D721Med (cell line): ENCODE measurements at regions not wholly inside any gene's neighbourhood (a gene's known extent, or its start where the extent isn't known, plus 50 kb on each side); places are given as distances from the start of the nearest gene placed in this dataset.

Experiments used
- DNase-seq: peaks from one replicate; pipeline ENCODE4 v3.0.0; 2011; ENCODE audit warnings: low spot score; ENCODE audit not compliant: insufficient read length
- FAIRE-seq: peaks from 2 replicates; lab custom pipeline; 2011; peaks lifted over from hg19 to GRCh38; lab: Jason Lieb, UNC
- TF ChIP-seq, protein P1 (sequence below): IDR thresholded peaks from 2 replicates; pipeline ENCODE4 v1.5.1; 2012; ENCODE audit warnings: mild to moderate bottlenecking, control low read depth; ENCODE audit not compliant: insufficient read depth; ENCODE audit errors: missing control alignments

DNA sequence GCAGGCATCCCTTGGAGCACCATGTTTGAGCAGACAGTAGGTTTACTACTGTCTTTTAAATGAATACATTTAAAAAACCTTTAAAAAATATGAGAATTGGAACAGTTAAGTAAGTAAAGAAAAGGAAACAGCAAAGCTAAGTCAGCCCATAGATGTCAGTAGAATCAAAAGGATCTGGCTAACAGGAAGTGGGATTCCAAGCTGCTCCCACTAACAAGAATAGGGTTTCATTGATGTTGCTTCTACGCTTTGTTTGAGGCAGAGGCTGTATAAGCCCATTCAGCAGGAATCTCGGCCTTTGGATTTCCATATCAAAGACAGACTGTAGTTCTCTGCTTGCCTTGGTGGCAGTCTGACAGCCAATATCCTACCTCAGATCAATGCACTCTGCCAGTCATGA is 122.9 kb upstream of the ELAC2 start:
- DNase-seq = no peak
- no peak for FAIRE-seq
- TF ChIP-seq, protein P1, sequence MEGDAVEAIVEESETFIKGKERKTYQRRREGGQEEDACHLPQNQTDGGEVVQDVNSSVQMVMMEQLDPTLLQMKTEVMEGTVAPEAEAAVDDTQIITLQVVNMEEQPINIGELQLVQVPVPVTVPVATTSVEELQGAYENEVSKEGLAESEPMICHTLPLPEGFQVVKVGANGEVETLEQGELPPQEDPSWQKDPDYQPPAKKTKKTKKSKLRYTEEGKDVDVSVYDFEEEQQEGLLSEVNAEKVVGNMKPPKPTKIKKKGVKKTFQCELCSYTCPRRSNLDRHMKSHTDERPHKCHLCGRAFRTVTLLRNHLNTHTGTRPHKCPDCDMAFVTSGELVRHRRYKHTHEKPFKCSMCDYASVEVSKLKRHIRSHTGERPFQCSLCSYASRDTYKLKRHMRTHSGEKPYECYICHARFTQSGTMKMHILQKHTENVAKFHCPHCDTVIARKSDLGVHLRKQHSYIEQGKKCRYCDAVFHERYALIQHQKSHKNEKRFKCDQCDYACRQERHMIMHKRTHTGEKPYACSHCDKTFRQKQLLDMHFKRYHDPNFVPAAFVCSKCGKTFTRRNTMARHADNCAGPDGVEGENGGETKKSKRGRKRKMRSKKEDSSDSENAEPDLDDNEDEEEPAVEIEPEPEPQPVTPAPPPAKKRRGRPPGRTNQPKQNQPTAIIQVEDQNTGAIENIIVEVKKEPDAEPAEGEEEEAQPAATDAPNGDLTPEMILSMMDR = no peak

DNA sequence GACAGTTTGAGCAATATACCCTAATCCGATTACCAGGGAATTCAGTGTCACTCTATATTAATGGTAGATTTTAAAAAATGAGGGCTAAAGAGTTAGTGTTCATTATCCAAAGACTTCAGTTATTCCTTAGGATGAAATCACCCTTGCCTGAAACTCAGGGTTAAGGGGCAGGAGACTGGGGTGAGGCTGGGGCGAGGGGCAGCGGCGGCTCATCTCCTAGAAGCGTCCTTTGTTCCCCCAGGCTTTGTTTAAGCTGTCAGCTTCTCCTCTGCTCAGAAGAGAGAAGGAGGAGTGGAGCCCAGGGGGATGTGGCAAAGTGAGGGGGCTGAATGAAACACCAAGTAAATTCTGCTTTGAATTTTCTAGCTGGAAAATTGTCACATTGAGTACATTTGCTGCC is 117.7 kb upstream of the ELAC2 start:
- no peak for FAIRE-seq

DNA sequence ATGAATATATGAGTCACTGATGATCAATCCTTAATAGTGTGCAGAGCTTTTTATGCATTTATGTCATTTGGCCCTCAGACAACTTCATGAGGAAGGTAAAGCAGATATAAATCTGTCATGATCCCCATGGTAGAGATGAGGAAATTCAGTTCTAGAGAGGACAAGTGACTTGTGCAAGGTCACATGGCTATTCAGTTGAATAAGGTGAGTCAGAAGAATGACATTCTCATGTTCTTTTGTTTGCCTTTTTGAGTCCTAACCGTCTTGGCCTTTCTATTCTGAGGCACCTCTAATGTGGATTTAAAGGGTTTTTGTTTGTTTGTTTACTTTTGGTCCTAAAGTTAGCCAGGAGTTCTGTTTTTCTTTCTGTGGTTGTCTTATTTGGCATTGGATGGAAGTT is 116.2 kb upstream of the ELAC2 start:
- DNase-seq (no peak), FAIRE-seq (no peak)
- TF ChIP-seq, protein P1 = no peak

More for the DNA sequence above, 117.7 kb upstream of the ELAC2 start:
- TF ChIP-seq, protein P1 = no peak
- DNase-seq = no peak

DNA sequence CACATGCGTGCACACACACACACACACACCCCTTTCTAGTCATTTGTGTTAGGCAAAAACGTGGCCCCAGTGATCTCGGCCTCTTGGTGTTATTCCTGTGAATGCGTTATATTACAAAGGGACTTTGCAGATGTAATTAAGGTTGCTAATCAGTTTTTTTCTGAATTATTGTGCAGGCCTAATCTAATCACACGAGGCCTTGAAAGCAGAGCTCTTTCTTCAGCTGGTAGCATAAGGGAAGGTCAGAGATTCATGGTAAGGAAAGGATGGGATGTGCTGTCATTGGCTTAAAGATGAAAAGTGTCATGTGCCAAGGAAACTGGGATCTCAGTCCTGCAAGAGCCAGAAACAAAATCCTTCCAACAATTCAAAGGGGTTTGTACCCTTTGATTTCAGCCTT is 113.4 kb upstream of the ELAC2 start:
- DNase-seq (no peak), FAIRE-seq (no peak)
- TF ChIP-seq, protein P1 = no peak

DNA sequence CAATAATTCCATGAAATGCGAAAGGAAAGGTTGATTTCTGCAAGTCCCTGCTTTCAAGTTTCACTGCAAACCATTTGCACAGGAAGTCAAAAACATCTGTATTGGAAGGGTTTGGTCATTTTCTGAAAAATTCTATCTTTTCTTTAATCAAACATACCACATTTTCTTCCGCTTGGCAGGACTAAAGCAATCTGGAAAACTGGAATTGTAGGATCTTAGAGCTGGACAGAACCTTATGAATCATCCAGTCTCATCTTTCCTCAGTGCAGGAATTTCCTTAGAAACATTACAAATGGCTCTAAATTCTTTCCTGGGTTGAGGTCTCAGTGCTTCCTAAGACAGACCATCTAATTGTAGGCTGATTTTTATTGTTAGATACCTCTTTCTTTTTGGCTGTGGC is 111.5 kb upstream of the ELAC2 start:
- TF ChIP-seq, protein P1 = no peak
- DNase-seq = no peak
- FAIRE-seq = no peak

DNA sequence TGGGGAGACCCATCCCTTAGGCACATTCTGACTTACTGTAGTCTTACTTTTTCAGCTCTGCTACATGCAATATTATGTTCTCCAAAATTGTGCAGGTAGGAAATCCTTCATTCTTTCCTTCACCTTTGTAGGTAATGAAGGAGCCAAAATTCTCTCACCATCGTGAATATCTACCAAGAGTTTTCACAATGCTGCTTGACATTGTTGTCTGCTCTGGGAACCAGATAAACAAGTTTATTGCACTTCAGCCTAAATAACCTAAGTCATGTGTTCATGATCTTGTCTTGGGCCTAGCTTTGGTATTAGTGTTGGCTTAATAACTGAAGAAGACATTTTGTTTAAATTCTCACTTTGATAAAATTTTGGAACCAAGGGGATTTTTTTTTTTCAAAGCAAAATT is 110.8 kb upstream of the ELAC2 start:
- FAIRE-seq = no peak
- no peak for DNase-seq
- TF ChIP-seq, protein P1 = no peak

DNA sequence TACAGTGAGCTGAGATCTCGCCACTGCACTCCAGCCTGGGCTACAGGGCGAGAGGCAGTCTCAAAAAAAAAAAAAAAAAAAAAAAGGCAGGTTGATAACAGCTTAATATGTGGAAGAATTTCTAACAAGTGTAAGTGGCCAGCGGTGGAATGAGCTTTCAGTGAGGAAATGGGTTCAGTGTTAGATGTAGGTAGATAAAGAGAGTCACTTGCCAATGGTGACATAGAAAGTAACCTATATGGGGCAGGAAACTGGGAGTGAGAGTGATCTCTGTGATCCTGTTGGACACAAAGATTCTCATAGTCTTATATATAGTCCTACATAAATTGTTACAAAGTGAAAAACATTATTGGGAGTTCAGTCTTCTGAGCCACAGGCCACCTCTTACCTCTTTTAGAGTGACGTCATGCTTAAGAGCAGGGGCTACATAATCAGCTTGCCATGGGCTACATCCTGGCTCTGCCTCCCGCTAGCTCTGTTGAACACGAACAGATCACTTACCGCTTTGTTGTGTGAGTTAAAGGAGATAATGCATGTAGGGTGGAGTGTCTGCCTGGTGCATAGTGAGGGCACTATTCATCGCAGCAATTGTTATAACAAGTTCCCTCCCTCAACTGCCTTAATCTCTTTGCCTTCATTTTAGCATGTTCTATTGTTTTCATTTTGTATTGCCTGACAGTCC is 110.2 kb upstream of the ELAC2 start:
- DNase-seq (no peak), FAIRE-seq (no peak)
- TF ChIP-seq, protein P1 = no peak
